B cell (primary cell): ENCODE measurements at regions not wholly inside any gene's neighbourhood (a gene's known extent, or its start where the extent isn't known, plus 50 kb on each side); places are given as distances from the start of the nearest gene placed in this dataset.

Experiments used
- CTCF ChIP-seq: fragments of 200-600 bp; IDR thresholded peaks from one replicate; pipeline ENCODE4 v1.8.0; 2022; ENCODE audit warnings: antibody characterized with exemption, mild to moderate bottlenecking
- EZH2 ChIP-seq: IDR thresholded peaks from 2 replicates; pipeline ENCODE4 v1.6.1; 2012; ENCODE audit warnings: borderline replicate concordance, low read depth, mild to moderate bottlenecking, moderate library complexity, low read length; ENCODE audit not compliant: insufficient read depth, poor library complexity, severe bottlenecking

GRCh38 chr6:91173651-91174050 is 586.8 kb upstream of the MAP3K7 start:
- TF ChIP-seq CTCF (no peak), EZH2 (no peak)
